PC-9 (cell line): ENCODE measurements at regions not wholly inside any gene's neighbourhood (a gene's known extent, or its start where the extent isn't known, plus 50 kb on each side); places are given as distances from the start of the nearest gene placed in this dataset.

Source experiments
- BruUV-seq: library from RNA; stranded (reverse); fragments of 400-500 nt; replicated peaks from 2 replicates; lab custom pipeline; 2021; lab: Mats Ljungman, UMichigan
- CTCF ChIA-PET: fragments of 300-600 bp; sonication (Branson Sonifier 250); formaldehyde crosslinking; loops from one replicate; lab custom pipeline; 2022; ENCODE audit warnings: antibody characterized with exemption; lab: Charles Lee
- POLR2A ChIA-PET: fragments of 300-600 bp; sonication (Branson Sonifier 250); formaldehyde crosslinking; loops from one replicate; lab custom pipeline; 2022; ENCODE audit warnings: antibody characterized with exemption; ENCODE audit not compliant: unreplicated experiment; lab: Charles Lee
- DNase-seq, 2 experiments: peaks; one replicate each; pipeline versions ENCODE4 v3.0.0 to v3.0.0-alpha.2; 2015 to 2022; ENCODE audit warnings: mixed read lengths in 1 of 2
- H2AFZ ChIP-seq: fragments of 200-600 bp; sonication (generic); 2 replicates; pipeline ENCODE4 v1.8.1; 2017; ENCODE audit warnings: antibody characterized with exemption
- H3F3A ChIP-seq: fragments of 200-600 bp; sonication (generic); 2 replicates; pipeline ENCODE4 v1.8.1; 2017; ENCODE audit warnings: antibody characterized with exemption, mild to moderate bottlenecking, low read depth; ENCODE audit not compliant: insufficient read depth
- H3K27ac ChIP-seq: fragments of 200-600 bp; sonication (generic); 2 replicates; pipeline ENCODE4 v1.6.1; 2016; ENCODE audit warnings: mixed run types
- H3K27me3 ChIP-seq: fragments of 200-600 bp; sonication (generic); 2 replicates; pipeline ENCODE4 v1.6.1; 2016; ENCODE audit warnings: low read depth, mixed run types; ENCODE audit not compliant: insufficient read depth
- H3K36me3 ChIP-seq: fragments of 200-600 bp; sonication (generic); 2 replicates; pipeline ENCODE4 v1.6.1; 2016; ENCODE audit warnings: low read depth, mixed run types
- H3K4me1 ChIP-seq: fragments of 200-600 bp; sonication (generic); replicated peaks from 2 replicates; pipeline ENCODE4 v1.6.1; 2016; ENCODE audit warnings: mixed run types; ENCODE audit not compliant: insufficient read depth
- H3K4me2 ChIP-seq: fragments of 200-600 bp; sonication (generic); 2 replicates; pipeline ENCODE4 v1.6.1; 2017; ENCODE audit warnings: mixed run types
- H3K4me3 ChIP-seq: fragments of 200-600 bp; sonication (generic); 2 replicates; pipeline ENCODE4 v1.6.1; 2016; ENCODE audit warnings: mixed run types
- H3K79me2 ChIP-seq: fragments of 200-600 bp; sonication (generic); 2 replicates; pipeline ENCODE4 v1.6.1; 2017; ENCODE audit warnings: low read depth, mixed run types
- H3K9me2 ChIP-seq: fragments of 200-600 bp; sonication (generic); 2 replicates; pipeline ENCODE4 v1.8.1; 2017; ENCODE audit warnings: mild to moderate bottlenecking; ENCODE audit not compliant: insufficient read depth
- H3K9me3 ChIP-seq: fragments of 200-600 bp; sonication (generic); 2 replicates; pipeline ENCODE4 v1.8.1; 2016; ENCODE audit warnings: low read depth; ENCODE audit not compliant: insufficient read depth
- H4K20me1 ChIP-seq: fragments of 200-600 bp; sonication (generic); 2 replicates; pipeline ENCODE4 v1.8.1; 2017; ENCODE audit not compliant: insufficient read depth
- EZH2 ChIP-seq: fragments of 200-600 bp; sonication (generic); IDR thresholded peaks from 2 replicates; pipeline ENCODE4 v1.8.0; 2017; ENCODE audit warnings: antibody characterized with exemption, low read depth
- intact Hi-C: fragments of 100-400 bp; cut with micrococcal nuclease; formaldehyde crosslinking; loops from one replicate; pipeline ENCODE4 v1.10.0; 2022; ENCODE audit not compliant: unreplicated experiment
- TF ChIP-seq, protein P1 (sequence below): fragments of 200-600 bp; sonication (generic); conservative IDR thresholded peaks from 2 replicates; pipeline ENCODE4 v1.6.1; 2017; ENCODE audit warnings: mixed run types, antibody characterized with exemption, mild to moderate bottlenecking, moderate library complexity

DNA sequence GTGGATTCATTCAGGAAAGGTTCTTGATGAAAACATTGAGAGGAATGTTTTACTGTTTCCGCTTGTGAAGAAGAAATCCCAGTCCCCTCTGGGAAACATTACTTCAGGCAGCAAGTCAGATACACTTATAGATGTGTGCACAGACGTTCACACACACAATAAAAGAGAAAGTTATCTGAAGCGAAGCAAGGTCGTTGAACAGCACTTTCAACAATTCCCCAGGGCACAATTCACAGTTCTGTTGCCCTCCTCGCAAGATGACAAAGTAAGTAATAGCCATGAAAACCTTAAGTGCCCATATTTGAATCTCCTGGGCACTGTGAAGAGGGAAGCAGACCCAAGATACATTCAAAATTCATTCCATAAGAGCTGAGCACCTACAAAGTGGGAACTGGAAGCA is 156.6 kb upstream of the CAND1 start:
- Histone ChIP-seq H4K20me1 (no peaks in the 10 kb centered on the region), H3K4me2 (no peak overlapping the region), H3K27ac (no peak overlapping the region), H3K27me3 (no peaks in the 10 kb centered on the region), H3K4me3 (no peak overlapping the region), H3K79me2 (no peaks in the 10 kb centered on the region), H3K9me3 (0 out of 2 replicates have a peak, but pooled peaks cover 4% of the 10 kb centered on the region), H2AFZ (no peak overlapping the region), H3K4me1 (no peaks in the 10 kb centered on the region), H3F3A (no peaks in the 10 kb centered on the region), H3K9me2 (no peaks in the 10 kb centered on the region), H3K36me3 (no peaks in the 10 kb centered on the region)
- ChIA-PET POLR2A (no interaction called here), CTCF (no interaction called here)
- BruUV-seq: no TSS peak
- TF ChIP-seq, protein P1, sequence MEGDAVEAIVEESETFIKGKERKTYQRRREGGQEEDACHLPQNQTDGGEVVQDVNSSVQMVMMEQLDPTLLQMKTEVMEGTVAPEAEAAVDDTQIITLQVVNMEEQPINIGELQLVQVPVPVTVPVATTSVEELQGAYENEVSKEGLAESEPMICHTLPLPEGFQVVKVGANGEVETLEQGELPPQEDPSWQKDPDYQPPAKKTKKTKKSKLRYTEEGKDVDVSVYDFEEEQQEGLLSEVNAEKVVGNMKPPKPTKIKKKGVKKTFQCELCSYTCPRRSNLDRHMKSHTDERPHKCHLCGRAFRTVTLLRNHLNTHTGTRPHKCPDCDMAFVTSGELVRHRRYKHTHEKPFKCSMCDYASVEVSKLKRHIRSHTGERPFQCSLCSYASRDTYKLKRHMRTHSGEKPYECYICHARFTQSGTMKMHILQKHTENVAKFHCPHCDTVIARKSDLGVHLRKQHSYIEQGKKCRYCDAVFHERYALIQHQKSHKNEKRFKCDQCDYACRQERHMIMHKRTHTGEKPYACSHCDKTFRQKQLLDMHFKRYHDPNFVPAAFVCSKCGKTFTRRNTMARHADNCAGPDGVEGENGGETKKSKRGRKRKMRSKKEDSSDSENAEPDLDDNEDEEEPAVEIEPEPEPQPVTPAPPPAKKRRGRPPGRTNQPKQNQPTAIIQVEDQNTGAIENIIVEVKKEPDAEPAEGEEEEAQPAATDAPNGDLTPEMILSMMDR: no peak
- TF ChIP-seq EZH2: no peak
- no peak for DNase-seq
- intact Hi-C loops: no loop called here

DNA sequence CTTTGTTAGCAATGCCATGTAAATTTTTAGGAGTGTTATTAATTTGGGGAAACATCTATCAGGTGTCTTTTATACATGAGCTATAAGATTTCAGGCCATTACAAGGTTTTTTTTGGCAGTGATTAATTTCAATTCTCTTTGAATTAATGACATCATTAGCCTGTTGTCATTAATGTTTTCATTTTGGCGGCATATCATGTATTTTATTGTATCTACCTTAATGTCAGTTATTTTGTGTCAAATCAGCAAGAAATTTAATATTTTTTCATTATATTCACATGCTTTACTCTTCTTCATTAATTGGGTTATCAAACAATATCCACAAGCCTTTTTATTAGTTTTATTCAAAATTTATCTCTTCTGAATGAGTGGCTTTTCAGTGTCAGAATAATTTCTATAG is 153.0 kb upstream of the CAND1 start:
- H4K20me1 ChIP-seq: no peaks in the 10 kb centered on the region
- POLR2A ChIA-PET: no interaction called here

GRCh38 chr12:67122584-67122983 is 146.6 kb upstream of the CAND1 start:
- H3K4me3 ChIP-seq: no peak overlapping the region
- DNase-seq: no peak
- CTCF ChIA-PET: no interaction called here
- POLR2A ChIA-PET: no interaction called here
- no peaks in the 10 kb centered on the region for H3K9me2 ChIP-seq
- no peaks in the 10 kb centered on the region for H3F3A ChIP-seq
- no peaks in the 10 kb centered on the region for H4K20me1 ChIP-seq
- H3K27me3 ChIP-seq: no peaks in the 10 kb centered on the region
- no TSS peak for BruUV-seq
- TF ChIP-seq EZH2: no peak
- TF ChIP-seq, protein P1: no peak
- H3K36me3 ChIP-seq: no peaks in the 10 kb centered on the region
- no peaks in the 10 kb centered on the region for H3K4me1 ChIP-seq
- H3K27ac ChIP-seq: no peak overlapping the region
- intact Hi-C loops: no loop called here
- no peak overlapping the region for H2AFZ ChIP-seq
- H3K4me2 ChIP-seq: no peak overlapping the region
- H3K9me3 ChIP-seq: no peaks in the 10 kb centered on the region
- no peaks in the 10 kb centered on the region for H3K79me2 ChIP-seq

More for the DNA sequence above, 153.0 kb upstream of the CAND1 start:
- no peaks in the 10 kb centered on the region for H3K36me3 ChIP-seq
- H3K27me3 ChIP-seq: no peaks in the 10 kb centered on the region
- no peaks in the 10 kb centered on the region for H3K9me2 ChIP-seq
- H3K9me3 ChIP-seq: no peaks in the 10 kb centered on the region
- CTCF ChIA-PET: no interaction called here
- BruUV-seq: no TSS peak
- H3K4me1 ChIP-seq: no peaks in the 10 kb centered on the region
- no peak overlapping the region for H2AFZ ChIP-seq
- no peak for TF ChIP-seq EZH2
- H3K4me2 ChIP-seq: no peak overlapping the region
- H3F3A ChIP-seq: no peaks in the 10 kb centered on the region
- H3K27ac ChIP-seq: no peak overlapping the region
- H3K4me3 ChIP-seq: no peak overlapping the region
- intact Hi-C loops: no loop called here
- no peaks in the 10 kb centered on the region for H3K79me2 ChIP-seq
- DNase-seq: no peak

DNA sequence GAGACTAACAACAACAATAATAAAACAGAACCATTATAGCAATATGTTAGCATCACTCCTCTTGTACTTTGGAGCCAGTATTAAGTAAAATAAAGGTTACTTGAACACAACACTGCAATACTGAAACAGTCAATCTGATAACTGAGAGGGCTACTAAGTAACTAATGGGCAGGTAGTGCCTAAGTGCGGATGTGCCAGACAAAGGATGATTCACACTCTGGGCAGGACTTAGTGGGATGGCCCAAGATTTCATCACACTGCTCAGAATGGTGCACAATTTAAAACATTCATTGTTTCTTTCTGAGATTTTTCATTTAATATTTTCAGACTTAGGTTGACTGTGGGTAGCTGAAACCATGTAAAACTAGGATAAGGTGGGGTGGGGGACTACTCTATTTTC is 131.9 kb upstream of the CAND1 start:
- POLR2A ChIA-PET: no interaction called here
- intact Hi-C loops: no loop called here
- no peaks in the 10 kb centered on the region for H3K36me3 ChIP-seq
- no peaks in the 10 kb centered on the region; the same call in 1 of the 2 replicates for H3K9me3 ChIP-seq
- CTCF ChIA-PET: no interaction called here
- H2AFZ ChIP-seq: no peak overlapping the region
- no peaks in the 10 kb centered on the region for H3K79me2 ChIP-seq
- no peak overlapping the region for H3K4me3 ChIP-seq
- no peaks in the 10 kb centered on the region for H4K20me1 ChIP-seq
- H3K27ac ChIP-seq: no peak overlapping the region
- BruUV-seq: no TSS peak
- no peaks in the 10 kb centered on the region for H3F3A ChIP-seq
- no peak overlapping the region for H3K4me2 ChIP-seq
- no peaks in the 10 kb centered on the region for H3K4me1 ChIP-seq
- H3K9me2 ChIP-seq: no peaks in the 10 kb centered on the region
- TF ChIP-seq, protein P1: no peak
- TF ChIP-seq EZH2: no peak
- H3K27me3 ChIP-seq: no peaks in the 10 kb centered on the region
- DNase-seq: no peak
